SK-N-SH treated with all-trans-retinoic acid at 6 μM for 48 hours (cell line): ENCODE measurements at regions not wholly inside any gene's neighbourhood (a gene's known extent, or its start where the extent isn't known, plus 50 kb on each side); places are given as distances from the start of the nearest gene placed in this dataset.

Experiments used
- ATAC-seq: fragments of 200-7000 bp; cut with Tn5 transposase; 3 replicates; pipeline ENCODE4 v1.9.1; 2020; ENCODE audit warnings: mild to moderate bottlenecking, moderate library complexity
- BACH2 ChIP-seq: fragments of 250-450 bp; sonication (Bioruptor Pico); IDR thresholded peaks from 2 replicates; pipeline ENCODE4 v1.9.0; 2021; ENCODE audit warnings: mild to moderate bottlenecking, borderline replicate concordance
- CSDC2 ChIP-seq: fragments of 250-450 bp; sonication (Bioruptor Pico); IDR thresholded peaks from 2 replicates; pipeline ENCODE4 v1.5.0; 2020; ENCODE audit warnings: mild to moderate bottlenecking, moderate library complexity
- ESRRG ChIP-seq: fragments of 250-450 bp; sonication (Bioruptor Pico); IDR thresholded peaks from 2 replicates; pipeline ENCODE4 v1.6.1; 2021; ENCODE audit warnings: mild to moderate bottlenecking
- GLIS3 ChIP-seq: fragments of 250-450 bp; sonication (Bioruptor Pico); IDR thresholded peaks from 2 replicates; pipeline ENCODE4 v1.5.0; 2020; ENCODE audit warnings: mild to moderate bottlenecking, moderate library complexity
- ISL1 ChIP-seq: fragments of 250-450 bp; sonication (Bioruptor Pico); IDR thresholded peaks from 2 replicates; pipeline ENCODE4 v2.1.2; 2022; ENCODE audit warnings: mild to moderate bottlenecking, moderate library complexity
- OSR1 ChIP-seq: fragments of 250-450 bp; sonication (Bioruptor Pico); IDR thresholded peaks from 2 replicates; pipeline ENCODE4 v1.8.0; 2022; ENCODE audit warnings: moderate library complexity, mild to moderate bottlenecking, inconsistent platforms
- PPARA ChIP-seq: fragments of 250-450 bp; sonication (Bioruptor Pico); IDR thresholded peaks from 2 replicates; pipeline ENCODE4 v1.5.0; 2020; ENCODE audit warnings: mild to moderate bottlenecking, borderline replicate concordance
- RARB ChIP-seq: fragments of 250-450 bp; sonication (Bioruptor Pico); IDR thresholded peaks from 2 replicates; pipeline ENCODE4 v1.8.0; 2021; ENCODE audit warnings: mild to moderate bottlenecking, moderate library complexity
- SNAI2 ChIP-seq: fragments of 250-450 bp; sonication (Bioruptor Pico); IDR thresholded peaks from 2 replicates; pipeline ENCODE4 v1.5.0; 2020; ENCODE audit warnings: mild to moderate bottlenecking, moderate library complexity
- TCF4 ChIP-seq: fragments of 250-450 bp; sonication (Bioruptor Pico); IDR thresholded peaks from 2 replicates; pipeline ENCODE4 v1.8.0; 2021; ENCODE audit warnings: mild to moderate bottlenecking, moderate library complexity, borderline replicate concordance
- TOX ChIP-seq: fragments of 250-450 bp; sonication (Bioruptor Pico); IDR thresholded peaks from 2 replicates; pipeline ENCODE4 v1.8.0; 2021; ENCODE audit warnings: mild to moderate bottlenecking, moderate library complexity, borderline replicate concordance
- ZNF565 ChIP-seq: fragments of 450-650 bp; formaldehyde crosslinking; conservative IDR thresholded peaks from 2 replicates; pipeline ENCODE4 v1.5.0; 2020; ENCODE audit warnings: low read depth, mild to moderate bottlenecking, moderate library complexity
- ZNF70 ChIP-seq: fragments of 450-650 bp; formaldehyde crosslinking; IDR thresholded peaks from 2 replicates; pipeline ENCODE4 v1.5.0; 2020; ENCODE audit warnings: mild to moderate bottlenecking, moderate library complexity
- TF ChIP-seq, protein P1 (sequence below): fragments of 250-450 bp; sonication (Bioruptor Pico); IDR thresholded peaks from 2 replicates; pipeline ENCODE4 v1.8.0; 2021; ENCODE audit warnings: low read depth, mild to moderate bottlenecking, moderate library complexity, borderline replicate concordance
- TF ChIP-seq, protein P2 (sequence below): fragments of 250-450 bp; sonication (Bioruptor Pico); IDR thresholded peaks from 2 replicates; pipeline ENCODE4 v1.8.0; 2020; ENCODE audit warnings: mild to moderate bottlenecking, moderate library complexity, borderline replicate concordance
- TF ChIP-seq, protein P3 (sequence below): fragments of 250-450 bp; sonication (Bioruptor Pico); IDR thresholded peaks from 2 replicates; pipeline ENCODE4 v1.5.0; 2020; ENCODE audit warnings: mild to moderate bottlenecking, moderate library complexity
- TF ChIP-seq, protein P4 (sequence below): fragments of 250-450 bp; sonication (Bioruptor Pico); IDR thresholded peaks from 2 replicates; pipeline ENCODE4 v1.5.1; 2020; ENCODE audit warnings: low read depth, mild to moderate bottlenecking, moderate library complexity
- TF ChIP-seq, protein P5 (sequence below): fragments of 250-450 bp; sonication (Bioruptor Pico); IDR thresholded peaks from 2 replicates; pipeline ENCODE4 v1.5.1; 2021; ENCODE audit warnings: mild to moderate bottlenecking, moderate library complexity

DNA sequence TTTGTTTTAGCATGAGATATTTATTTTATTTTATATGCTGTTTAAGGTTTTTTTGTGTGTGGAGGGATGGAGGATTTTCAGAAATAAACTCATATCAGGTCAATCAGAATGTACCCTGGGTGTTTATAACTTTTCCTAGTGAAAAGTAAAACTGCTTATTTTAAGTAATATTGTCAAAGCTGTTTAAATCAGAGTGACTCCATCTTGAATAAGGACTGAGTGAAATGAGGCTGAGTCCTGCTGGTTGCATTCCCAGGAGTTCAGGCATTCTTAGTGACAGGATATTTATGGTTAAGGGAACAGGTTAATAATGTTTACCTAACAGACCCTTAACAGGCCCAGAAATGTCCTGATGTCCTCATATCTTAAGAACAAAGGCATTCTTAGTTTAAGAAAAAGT lies 1160.9 kb upstream of the PCDH7 start:
- ATAC-seq = no peak
- no peak for TF ChIP-seq TOX
- TF ChIP-seq, protein P1, sequence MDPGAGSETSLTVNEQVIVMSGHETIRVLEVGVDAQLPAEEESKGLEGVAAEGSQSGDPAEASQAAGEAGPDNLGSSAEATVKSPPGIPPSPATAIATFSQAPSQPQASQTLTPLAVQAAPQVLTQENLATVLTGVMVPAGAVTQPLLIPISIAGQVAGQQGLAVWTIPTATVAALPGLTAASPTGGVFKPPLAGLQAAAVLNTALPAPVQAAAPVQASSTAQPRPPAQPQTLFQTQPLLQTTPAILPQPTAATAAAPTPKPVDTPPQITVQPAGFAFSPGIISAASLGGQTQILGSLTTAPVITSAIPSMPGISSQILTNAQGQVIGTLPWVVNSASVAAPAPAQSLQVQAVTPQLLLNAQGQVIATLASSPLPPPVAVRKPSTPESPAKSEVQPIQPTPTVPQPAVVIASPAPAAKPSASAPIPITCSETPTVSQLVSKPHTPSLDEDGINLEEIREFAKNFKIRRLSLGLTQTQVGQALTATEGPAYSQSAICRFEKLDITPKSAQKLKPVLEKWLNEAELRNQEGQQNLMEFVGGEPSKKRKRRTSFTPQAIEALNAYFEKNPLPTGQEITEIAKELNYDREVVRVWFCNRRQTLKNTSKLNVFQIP = no peak
- no peak for TF ChIP-seq ESRRG (CRISPR knock-in tag)
- TF ChIP-seq, protein P2, sequence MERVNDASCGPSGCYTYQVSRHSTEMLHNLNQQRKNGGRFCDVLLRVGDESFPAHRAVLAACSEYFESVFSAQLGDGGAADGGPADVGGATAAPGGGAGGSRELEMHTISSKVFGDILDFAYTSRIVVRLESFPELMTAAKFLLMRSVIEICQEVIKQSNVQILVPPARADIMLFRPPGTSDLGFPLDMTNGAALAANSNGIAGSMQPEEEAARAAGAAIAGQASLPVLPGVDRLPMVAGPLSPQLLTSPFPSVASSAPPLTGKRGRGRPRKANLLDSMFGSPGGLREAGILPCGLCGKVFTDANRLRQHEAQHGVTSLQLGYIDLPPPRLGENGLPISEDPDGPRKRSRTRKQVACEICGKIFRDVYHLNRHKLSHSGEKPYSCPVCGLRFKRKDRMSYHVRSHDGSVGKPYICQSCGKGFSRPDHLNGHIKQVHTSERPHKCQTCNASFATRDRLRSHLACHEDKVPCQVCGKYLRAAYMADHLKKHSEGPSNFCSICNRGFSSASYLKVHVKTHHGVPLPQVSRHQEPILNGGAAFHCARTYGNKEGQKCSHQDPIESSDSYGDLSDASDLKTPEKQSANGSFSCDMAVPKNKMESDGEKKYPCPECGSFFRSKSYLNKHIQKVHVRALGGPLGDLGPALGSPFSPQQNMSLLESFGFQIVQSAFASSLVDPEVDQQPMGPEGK (CRISPR knock-in tag) = no peak
- TF ChIP-seq, protein P3, sequence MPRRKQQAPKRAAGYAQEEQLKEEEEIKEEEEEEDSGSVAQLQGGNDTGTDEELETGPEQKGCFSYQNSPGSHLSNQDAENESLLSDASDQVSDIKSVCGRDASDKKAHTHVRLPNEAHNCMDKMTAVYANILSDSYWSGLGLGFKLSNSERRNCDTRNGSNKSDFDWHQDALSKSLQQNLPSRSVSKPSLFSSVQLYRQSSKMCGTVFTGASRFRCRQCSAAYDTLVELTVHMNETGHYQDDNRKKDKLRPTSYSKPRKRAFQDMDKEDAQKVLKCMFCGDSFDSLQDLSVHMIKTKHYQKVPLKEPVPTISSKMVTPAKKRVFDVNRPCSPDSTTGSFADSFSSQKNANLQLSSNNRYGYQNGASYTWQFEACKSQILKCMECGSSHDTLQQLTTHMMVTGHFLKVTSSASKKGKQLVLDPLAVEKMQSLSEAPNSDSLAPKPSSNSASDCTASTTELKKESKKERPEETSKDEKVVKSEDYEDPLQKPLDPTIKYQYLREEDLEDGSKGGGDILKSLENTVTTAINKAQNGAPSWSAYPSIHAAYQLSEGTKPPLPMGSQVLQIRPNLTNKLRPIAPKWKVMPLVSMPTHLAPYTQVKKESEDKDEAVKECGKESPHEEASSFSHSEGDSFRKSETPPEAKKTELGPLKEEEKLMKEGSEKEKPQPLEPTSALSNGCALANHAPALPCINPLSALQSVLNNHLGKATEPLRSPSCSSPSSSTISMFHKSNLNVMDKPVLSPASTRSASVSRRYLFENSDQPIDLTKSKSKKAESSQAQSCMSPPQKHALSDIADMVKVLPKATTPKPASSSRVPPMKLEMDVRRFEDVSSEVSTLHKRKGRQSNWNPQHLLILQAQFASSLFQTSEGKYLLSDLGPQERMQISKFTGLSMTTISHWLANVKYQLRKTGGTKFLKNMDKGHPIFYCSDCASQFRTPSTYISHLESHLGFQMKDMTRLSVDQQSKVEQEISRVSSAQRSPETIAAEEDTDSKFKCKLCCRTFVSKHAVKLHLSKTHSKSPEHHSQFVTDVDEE (CRISPR knock-in tag) = no peak
- no peak for TF ChIP-seq GLIS3
- TF ChIP-seq, protein P4, sequence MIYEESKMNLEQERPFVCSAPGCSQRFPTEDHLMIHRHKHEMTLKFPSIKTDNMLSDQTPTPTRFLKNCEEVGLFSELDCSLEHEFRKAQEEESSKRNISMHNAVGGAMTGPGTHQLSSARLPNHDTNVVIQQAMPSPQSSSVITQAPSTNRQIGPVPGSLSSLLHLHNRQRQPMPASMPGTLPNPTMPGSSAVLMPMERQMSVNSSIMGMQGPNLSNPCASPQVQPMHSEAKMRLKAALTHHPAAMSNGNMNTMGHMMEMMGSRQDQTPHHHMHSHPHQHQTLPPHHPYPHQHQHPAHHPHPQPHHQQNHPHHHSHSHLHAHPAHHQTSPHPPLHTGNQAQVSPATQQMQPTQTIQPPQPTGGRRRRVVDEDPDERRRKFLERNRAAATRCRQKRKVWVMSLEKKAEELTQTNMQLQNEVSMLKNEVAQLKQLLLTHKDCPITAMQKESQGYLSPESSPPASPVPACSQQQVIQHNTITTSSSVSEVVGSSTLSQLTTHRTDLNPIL (CRISPR knock-in tag) = no peak
- TF ChIP-seq ZNF70 (CRISPR knock-in tag) = no peak
- no peak for TF ChIP-seq TCF4 (CRISPR knock-in tag)
- TF ChIP-seq ISL1 (CRISPR knock-in tag) = no peak
- no peak for TF ChIP-seq OSR1 (CRISPR knock-in tag)

DNA sequence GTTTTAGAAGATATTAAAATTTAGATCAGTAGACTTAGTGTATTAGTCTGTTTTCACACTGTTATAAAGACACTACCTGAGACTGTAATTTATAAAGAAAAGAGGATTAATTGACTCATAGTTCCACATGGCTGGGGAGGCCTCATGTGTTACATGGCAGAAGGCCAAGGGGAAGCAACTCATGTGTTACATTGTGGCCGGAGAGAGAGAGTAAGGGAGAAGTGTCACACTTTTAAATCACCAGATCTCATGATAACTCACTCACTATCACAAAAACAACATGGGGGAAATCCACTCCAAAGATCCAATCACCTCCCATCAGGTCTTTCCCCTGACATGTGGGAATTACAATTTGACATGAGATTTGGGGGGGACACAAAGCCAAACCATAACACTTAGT lies 1159.7 kb upstream of the PCDH7 start:
- no peak for ATAC-seq
- TF ChIP-seq, protein P4 (CRISPR knock-in tag) = no peak
- no peak for TF ChIP-seq BACH2 (CRISPR knock-in tag)
- TF ChIP-seq PPARA = no peak
- no peak for TF ChIP-seq ZNF565
- no peak for TF ChIP-seq RARB (CRISPR knock-in tag)
- TF ChIP-seq SNAI2 (CRISPR knock-in tag) = no peak
- TF ChIP-seq TOX = no peak
- TF ChIP-seq CSDC2 (CRISPR knock-in tag) = no peak
- TF ChIP-seq, protein P2 (CRISPR knock-in tag) = no peak
- TF ChIP-seq, protein P5, sequence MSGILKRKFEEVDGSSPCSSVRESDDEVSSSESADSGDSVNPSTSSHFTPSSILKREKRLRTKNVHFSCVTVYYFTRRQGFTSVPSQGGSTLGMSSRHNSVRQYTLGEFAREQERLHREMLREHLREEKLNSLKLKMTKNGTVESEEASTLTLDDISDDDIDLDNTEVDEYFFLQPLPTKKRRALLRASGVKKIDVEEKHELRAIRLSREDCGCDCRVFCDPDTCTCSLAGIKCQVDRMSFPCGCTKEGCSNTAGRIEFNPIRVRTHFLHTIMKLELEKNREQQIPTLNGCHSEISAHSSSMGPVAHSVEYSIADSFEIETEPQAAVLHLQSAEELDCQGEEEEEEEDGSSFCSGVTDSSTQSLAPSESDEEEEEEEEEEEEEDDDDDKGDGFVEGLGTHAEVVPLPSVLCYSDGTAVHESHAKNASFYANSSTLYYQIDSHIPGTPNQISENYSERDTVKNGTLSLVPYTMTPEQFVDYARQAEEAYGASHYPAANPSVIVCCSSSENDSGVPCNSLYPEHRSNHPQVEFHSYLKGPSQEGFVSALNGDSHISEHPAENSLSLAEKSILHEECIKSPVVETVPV (CRISPR knock-in tag) = no peak
- TF ChIP-seq, protein P3 (CRISPR knock-in tag) = no peak
- no peak for TF ChIP-seq ISL1 (CRISPR knock-in tag)
